Thyroid gland (tissue), 4 donors: ENCODE measurements at regions not wholly inside any gene's neighbourhood (a gene's known extent, or its start where the extent isn't known, plus 50 kb on each side); places are given as distances from the start of the nearest gene placed in this dataset.

ENCODE experiments used
- CTCF ChIP-seq, 6 experiments: fragments of 200-600 bp in 3 of 6; fragments of 450-650 bp in 3 of 6; sonication (generic) in 3 of 6; IDR thresholded peaks; one replicate each; pipeline ENCODE4 v1.5.1; 2016 to 2019; ENCODE audit warnings: antibody characterized with exemption in 6 of 6, mild to moderate bottlenecking in 2 of 6, inconsistent platforms in 1 of 6, moderate library complexity in 1 of 6
- POLR2A ChIP-seq, 2 donors: fragments of 450-650 bp; IDR thresholded peaks; one replicate each; pipeline ENCODE4 v1.6.1; 2017; ENCODE audit warnings: antibody characterized with exemption in 2 of 2, mild to moderate bottlenecking in 2 of 2, moderate library complexity in 1 of 2

- TF ChIP-seq CTCF (IDR thresholded peaks at IDR 0.05) (no peak), POLR2A (IDR thresholded peaks at IDR 0.05) (no peak)
Observed at GRCh38 chr12:124083708-124084107, 110.7 kb downstream of the ZNF664 start.
